Left lung (tissue), 4 donors: ENCODE measurements at regions not wholly inside any gene's neighbourhood (a gene's known extent, or its start where the extent isn't known, plus 50 kb on each side); places are given as distances from the start of the nearest gene placed in this dataset.

Source experiments
- ATAC-seq: fragments of 200-7000 bp; cut with Tn5 transposase; one replicate; pipeline ENCODE4 v1.9.1; 2020; ENCODE audit warnings: moderate library complexity
- DNase-seq, 4 donors: peaks; one replicate each; pipeline ENCODE4 v3.0.0-alpha.2; 2013 to 2020
- H3K27ac ChIP-seq, 2 donors: fragments of 200-600 bp; sonication (generic) in 1 of 2; one replicate each; pipeline versions ENCODE4 v1.5.0 to v1.8.0; 2020 to 2021
- H3K27me3 ChIP-seq, 2 donors: fragments of 200-600 bp; sonication (generic) in 1 of 2; one replicate each; pipeline versions ENCODE4 v1.5.0 to v1.8.0; 2020 to 2021
- H3K36me3 ChIP-seq, 2 donors: fragments of 200-600 bp; sonication (generic) in 1 of 2; one replicate each; pipeline versions ENCODE4 v1.5.0 to v1.8.0; 2020 to 2021
- H3K4me1 ChIP-seq, 2 donors: fragments of 200-600 bp; one replicate each; pipeline ENCODE4 v1.8.0; 2021
- H3K4me3 ChIP-seq, 2 donors: fragments of 200-600 bp; sonication (generic) in 1 of 2; one replicate each; pipeline versions ENCODE4 v1.5.0 to v1.8.0; 2020 to 2021; ENCODE audit warnings: mild to moderate bottlenecking in 1 of 2
- H3K9me3 ChIP-seq, 2 donors: fragments of 200-600 bp; sonication (generic) in 1 of 2; one replicate each; pipeline versions ENCODE4 v1.5.0 to v1.8.0; 2020 to 2021
- CTCF ChIP-seq, 2 donors: fragments of 200-600 bp; sonication (generic) in 1 of 2; IDR thresholded peaks; one replicate each; pipeline versions ENCODE4 v1.5.0 to v1.8.0; 2021; ENCODE audit warnings: antibody characterized with exemption in 2 of 2
- intact Hi-C, 2 donors: fragments of 100-400 bp; cut with DNase I; formaldehyde crosslinking; loops; one replicate each; pipeline versions ENCODE4 v1.11.2 to v1.14.2; 2022
- donor health status: DM: no; HTN: yes; CAD: no.
- donor health status: DM: no; HTN: no; CAD: no.

GRCh38 chr4:131098976-131099375 lies 2003.0 kb downstream of the C4orf33 start:
- Histone ChIP-seq H3K4me1 (no peaks in the 10 kb centered on the region), H3K9me3 (peaks cover 0 to 11% of the 10 kb centered on the region in 2 donors), H3K36me3 (no peaks in the 10 kb centered on the region), H3K27me3 (no peaks in the 10 kb centered on the region), H3K4me3 (no peak overlapping the region), H3K27ac (no peak overlapping the region)
- no peak for TF ChIP-seq CTCF (IDR thresholded peaks at IDR 0.05)
- DNase-seq (peak in 1 of 4 donors; percentile 41), ATAC-seq (no peak)
- intact Hi-C loops, result no loop called here

GRCh38 chr4:131113273-131113672 lies 2017.3 kb downstream of the C4orf33 start:
- no peak for TF ChIP-seq CTCF (IDR thresholded peaks at IDR 0.05)
- H3K9me3 ChIP-seq, result no peaks in the 10 kb centered on the region
- intact Hi-C loops, result no loop called here
- no peaks in the 10 kb centered on the region for H3K27me3 ChIP-seq
- no peaks in the 10 kb centered on the region for H3K36me3 ChIP-seq
- H3K27ac ChIP-seq, result no peak overlapping the region
- no peak overlapping the region for H3K4me3 ChIP-seq
- DNase-seq, result no peak
- H3K4me1 ChIP-seq, result no peaks in the 10 kb centered on the region
- ATAC-seq, result no peak

GRCh38 chr4:131113704-131114103 lies 2017.8 kb downstream of the C4orf33 start:
- no peak overlapping the region for H3K27ac ChIP-seq
- intact Hi-C loops, result no loop called here

GRCh38 chr4:131119661-131120060 lies 2023.7 kb downstream of the C4orf33 start:
- TF ChIP-seq CTCF (IDR thresholded peaks at IDR 0.05), result no peak
- H3K27ac ChIP-seq, result no peak overlapping the region

More at GRCh38 chr4:131113704-131114103, 2017.8 kb downstream of the C4orf33 start:
- ATAC-seq (no peak), DNase-seq (no peak)
- Histone ChIP-seq H3K9me3 (no peaks in the 10 kb centered on the region), H3K4me3 (no peak overlapping the region), H3K27me3 (no peaks in the 10 kb centered on the region), H3K36me3 (no peaks in the 10 kb centered on the region), H3K4me1 (no peaks in the 10 kb centered on the region)
- no peak for TF ChIP-seq CTCF (IDR thresholded peaks at IDR 0.05)

GRCh38 chr4:131137196-131137595 lies 2011.9 kb upstream of the PCDH10 start:
- TF ChIP-seq CTCF (IDR thresholded peaks at IDR 0.05), result no peak
- H3K9me3 ChIP-seq, result peaks cover 0 to 2% of the 10 kb centered on the region in 2 donors
- H3K36me3 ChIP-seq, result no peaks in the 10 kb centered on the region
- no peaks in the 10 kb centered on the region for H3K27me3 ChIP-seq
- no peaks in the 10 kb centered on the region for H3K4me1 ChIP-seq
- intact Hi-C loops, result no loop called here
- H3K27ac ChIP-seq, result no peak overlapping the region
- DNase-seq, result no peak
- no peak for ATAC-seq
- no peak overlapping the region for H3K4me3 ChIP-seq

More at GRCh38 chr4:131119661-131120060, 2023.7 kb downstream of the C4orf33 start:
- Histone ChIP-seq H3K4me1 (no peaks in the 10 kb centered on the region), H3K9me3 (peaks cover 0 to under 1% of the 10 kb centered on the region in 2 donors), H3K36me3 (no peaks in the 10 kb centered on the region), H3K4me3 (no peak overlapping the region), H3K27me3 (no peaks in the 10 kb centered on the region)
- DNase-seq, result no peak
- no peak for ATAC-seq
- intact Hi-C loops, result no loop called here
